ENCODE measurements at regions not wholly inside any gene's neighbourhood (a gene's known extent, or its start where the extent isn't known, plus 50 kb on each side); places are given as distances from the start of the nearest gene placed in this dataset.
"Not testable (repeated sequence)": the region's sequence is repeated elsewhere in the genome, so short reads cannot be mapped to it uniquely, and the experiment has no call there.

- no peak for DNase-seq (ENCODE audit: low read depth)
- no peak overlapping the region for H3K4me3 ChIP-seq (ENCODE audit: low read depth, low read length)
- no peak for TF ChIP-seq CTCF (conservative IDR thresholded peaks at IDR 0.05; ENCODE audit: low read depth, low read length)
Observed at GRCh38 chr11:33443684-33444083, 186.5 kb downstream of the HIPK3 start.

- TF ChIP-seq CTCF (conservative IDR thresholded peaks at IDR 0.05; ENCODE audit: low read depth, low read length): no peak
- no peak for DNase-seq (ENCODE audit: low read depth)
- H3K4me3 ChIP-seq (ENCODE audit: low read depth, low read length): no peak overlapping the region
Observed at GRCh38 chr11:33438301-33438700, 181.1 kb downstream of the HIPK3 start.

- no peak for TF ChIP-seq CTCF (conservative IDR thresholded peaks at IDR 0.05; ENCODE audit: low read depth, low read length)
- DNase-seq (ENCODE audit: low read depth): no peak
Observed at GRCh38 chr11:33437529-33437928, 180.3 kb downstream of the HIPK3 start.

GRCh38 chr11:33435216-33435615 lies 178.0 kb downstream of the HIPK3 start:
- TF ChIP-seq CTCF (conservative IDR thresholded peaks at IDR 0.05; ENCODE audit: low read depth, low read length): no peak
- no peak overlapping the region for H3K4me3 ChIP-seq (ENCODE audit: low read depth, low read length)
- DNase-seq (ENCODE audit: low read depth): no peak

More at GRCh38 chr11:33437529-33437928, 180.3 kb downstream of the HIPK3 start:
- H3K4me3 ChIP-seq (ENCODE audit: low read depth, low read length): no peak overlapping the region

- H3K4me3 ChIP-seq (ENCODE audit: low read depth, low read length): no peak overlapping the region
- no peak for TF ChIP-seq CTCF (conservative IDR thresholded peaks at IDR 0.05; ENCODE audit: low read depth, low read length)
- DNase-seq (ENCODE audit: low read depth): no peak
Observed at GRCh38 chr11:33434294-33434693, 177.1 kb downstream of the HIPK3 start.

- not testable (repeated sequence) for H3K4me3 ChIP-seq (ENCODE audit: low read depth, low read length); DNase-seq (ENCODE audit: low read depth)
Observed at GRCh38 chr11:33428435-33428834, 171.3 kb downstream of the HIPK3 start.

GRCh38 chr11:33420959-33421566 lies 163.9 kb downstream of the HIPK3 start:
- H3K4me3 ChIP-seq (ENCODE audit: low read depth, low read length): no peak overlapping the region
- TF ChIP-seq CTCF (conservative IDR thresholded peaks at IDR 0.05; ENCODE audit: low read depth, low read length): no peak
- no peak for DNase-seq (ENCODE audit: low read depth)
